GM21717 (cell line): ENCODE measurements at regions not wholly inside any gene's neighbourhood (a gene's known extent, or its start where the extent isn't known, plus 50 kb on each side); places are given as distances from the start of the nearest gene placed in this dataset.
A peak's percentile ranks its signal among the peaks of the same experiment; 100 is the strongest.
"Not testable (repeated sequence)": the region's sequence is repeated elsewhere in the genome, so short reads cannot be mapped to it uniquely, and the experiment has no call there.

Source experiments
- ATAC-seq: cut with Tn5 transposase; IDR thresholded peaks from one replicate; pipeline ENCODE4 v1.9.1; 2021; ENCODE audit warnings: mild to moderate bottlenecking, moderate library complexity; ENCODE audit not compliant: unreplicated experiment

GRCh38 chr3:36075491-36075890, 304.8 kb upstream of the STAC start:
- no peak for ATAC-seq

GRCh38 chr3:36077320-36077719, 303.0 kb upstream of the STAC start:
- no peak for ATAC-seq

GRCh38 chr3:36082958-36083357, 297.3 kb upstream of the STAC start:
- not testable (repeated sequence) for ATAC-seq

GRCh38 chr3:36095238-36095637, 285.1 kb upstream of the STAC start:
- ATAC-seq = peak; percentile 61

GRCh38 chr3:36097209-36097608, 283.1 kb upstream of the STAC start:
- ATAC-seq = no peak

GRCh38 chr3:36114353-36114752, 266.0 kb upstream of the STAC start:
- no peak for ATAC-seq

- no peak for ATAC-seq
Observed at GRCh38 chr3:36124118-36124796, 256.0 kb upstream of the STAC start.

- ATAC-seq = no peak
Observed at GRCh38 chr3:36132214-36132613, 248.1 kb upstream of the STAC start.

GRCh38 chr3:36135863-36136262, 244.4 kb upstream of the STAC start:
- ATAC-seq = no peak

GRCh38 chr3:36142746-36143145, 237.6 kb upstream of the STAC start:
- ATAC-seq = no peak

GRCh38 chr3:36146404-36146803, 233.9 kb upstream of the STAC start:
- ATAC-seq = no peak

GRCh38 chr3:36147934-36148558, 232.3 kb upstream of the STAC start:
- ATAC-seq = no peak

GRCh38 chr3:36149447-36149865, 230.8 kb upstream of the STAC start:
- no peak for ATAC-seq

- ATAC-seq = no peak
Observed at GRCh38 chr3:36155515-36155914, 224.8 kb upstream of the STAC start.

GRCh38 chr3:36164400-36164799, 215.9 kb upstream of the STAC start:
- no peak for ATAC-seq

GRCh38 chr3:36165509-36166290, 214.6 kb upstream of the STAC start:
- no peak for ATAC-seq

- ATAC-seq = no peak
Observed at GRCh38 chr3:36166477-36166876, 213.8 kb upstream of the STAC start.

- ATAC-seq = no peak
Observed at GRCh38 chr3:36172699-36173098, 207.6 kb upstream of the STAC start.

- ATAC-seq = no peak
Observed at GRCh38 chr3:36175113-36175812, 205.0 kb upstream of the STAC start.

- ATAC-seq = no peak
Observed at GRCh38 chr3:36175916-36176461, 204.3 kb upstream of the STAC start.

GRCh38 chr3:36178018-36178417, 202.3 kb upstream of the STAC start:
- ATAC-seq = no peak
